ENCODE measurements at regions not wholly inside any gene's neighbourhood (a gene's known extent, or its start where the extent isn't known, plus 50 kb on each side); places are given as distances from the start of the nearest gene placed in this dataset.

DNA sequence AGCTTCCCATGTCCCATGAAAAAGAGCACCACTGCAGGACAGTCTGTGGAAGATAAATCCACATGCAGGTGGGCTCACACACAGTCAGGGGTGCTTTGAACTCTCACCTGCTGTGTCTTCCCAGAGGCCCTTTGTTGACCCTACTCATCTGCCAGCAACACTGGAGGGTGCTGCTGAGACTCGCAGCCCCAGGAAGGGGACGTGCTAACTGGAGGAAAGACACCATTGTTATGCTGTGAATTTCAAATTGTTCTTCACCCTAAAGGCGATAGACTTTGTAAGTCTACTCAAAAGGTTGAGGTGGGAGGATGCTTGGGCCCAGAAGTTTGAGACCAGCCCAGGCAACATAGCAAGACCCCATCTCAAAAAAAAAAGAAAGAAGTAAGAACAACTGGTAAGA, 107.3 kb upstream of the SERP2 start:
- no peak for ATAC-seq
- H3K36me3 ChIP-seq = no peaks in the 10 kb centered on the region
- H3K4me1 ChIP-seq = peaks cover 10% of the 10 kb centered on the region

GRCh38 chr13:44266772-44267171, 106.9 kb upstream of the SERP2 start:
- no peak for ATAC-seq

More for the DNA sequence above, 107.3 kb upstream of the SERP2 start:
- TF ChIP-seq, protein P1, sequence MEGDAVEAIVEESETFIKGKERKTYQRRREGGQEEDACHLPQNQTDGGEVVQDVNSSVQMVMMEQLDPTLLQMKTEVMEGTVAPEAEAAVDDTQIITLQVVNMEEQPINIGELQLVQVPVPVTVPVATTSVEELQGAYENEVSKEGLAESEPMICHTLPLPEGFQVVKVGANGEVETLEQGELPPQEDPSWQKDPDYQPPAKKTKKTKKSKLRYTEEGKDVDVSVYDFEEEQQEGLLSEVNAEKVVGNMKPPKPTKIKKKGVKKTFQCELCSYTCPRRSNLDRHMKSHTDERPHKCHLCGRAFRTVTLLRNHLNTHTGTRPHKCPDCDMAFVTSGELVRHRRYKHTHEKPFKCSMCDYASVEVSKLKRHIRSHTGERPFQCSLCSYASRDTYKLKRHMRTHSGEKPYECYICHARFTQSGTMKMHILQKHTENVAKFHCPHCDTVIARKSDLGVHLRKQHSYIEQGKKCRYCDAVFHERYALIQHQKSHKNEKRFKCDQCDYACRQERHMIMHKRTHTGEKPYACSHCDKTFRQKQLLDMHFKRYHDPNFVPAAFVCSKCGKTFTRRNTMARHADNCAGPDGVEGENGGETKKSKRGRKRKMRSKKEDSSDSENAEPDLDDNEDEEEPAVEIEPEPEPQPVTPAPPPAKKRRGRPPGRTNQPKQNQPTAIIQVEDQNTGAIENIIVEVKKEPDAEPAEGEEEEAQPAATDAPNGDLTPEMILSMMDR (IDR thresholded peaks at IDR 0.05) = no peak
- no peaks in the 10 kb centered on the region for H3K27me3 ChIP-seq (ENCODE audit: low read depth)
- no peak overlapping the region for H3K4me3 ChIP-seq
- intact Hi-C loops (cut with DNase I) = no loop called here
- DNase-seq = no peak
- H3K27ac ChIP-seq = no peak overlapping the region
- no peaks in the 10 kb centered on the region for H3K9me3 ChIP-seq

GRCh38 chr13:44267203-44267602, 106.4 kb upstream of the SERP2 start:
- DNase-seq = no peak
- intact Hi-C loops (cut with DNase I) = no loop called here
- Histone ChIP-seq H3K27ac (no peak overlapping the region), H3K4me3 (no peak overlapping the region), H3K9me3 (no peaks in the 10 kb centered on the region), H3K27me3 (ENCODE audit: low read depth) (no peaks in the 10 kb centered on the region), H3K36me3 (no peaks in the 10 kb centered on the region), H3K4me1 (peaks cover 18% of the 10 kb centered on the region)
- ATAC-seq = no peak
- TF ChIP-seq, protein P1 (IDR thresholded peaks at IDR 0.05) = no peak

More at GRCh38 chr13:44266772-44267171, 106.9 kb upstream of the SERP2 start:
- no peaks in the 10 kb centered on the region for H3K27me3 ChIP-seq (ENCODE audit: low read depth)
- TF ChIP-seq, protein P1 (IDR thresholded peaks at IDR 0.05) = no peak
- H3K36me3 ChIP-seq = no peaks in the 10 kb centered on the region
- no peak overlapping the region for H3K4me3 ChIP-seq
- peaks cover 14% of the 10 kb centered on the region for H3K4me1 ChIP-seq
- intact Hi-C loops (cut with DNase I) = no loop called here
- H3K9me3 ChIP-seq = no peaks in the 10 kb centered on the region
- no peak overlapping the region for H3K27ac ChIP-seq
- no peak for DNase-seq

GRCh38 chr13:44267980-44268379, 105.6 kb upstream of the SERP2 start:
- peak in 1 of 2 donors; percentile 46 for ATAC-seq
- no peak for DNase-seq
- H3K36me3 ChIP-seq = no peaks in the 10 kb centered on the region
- TF ChIP-seq, protein P1 (IDR thresholded peaks at IDR 0.05) = no peak
- intact Hi-C loops (cut with DNase I) = no loop called here
- no peaks in the 10 kb centered on the region for H3K9me3 ChIP-seq
- no peaks in the 10 kb centered on the region for H3K27me3 ChIP-seq (ENCODE audit: low read depth)
- H3K4me3 ChIP-seq = no peak overlapping the region
- peaks cover 20% of the 10 kb centered on the region for H3K4me1 ChIP-seq
- H3K27ac ChIP-seq = peak overlapping the region; percentile 3

DNA sequence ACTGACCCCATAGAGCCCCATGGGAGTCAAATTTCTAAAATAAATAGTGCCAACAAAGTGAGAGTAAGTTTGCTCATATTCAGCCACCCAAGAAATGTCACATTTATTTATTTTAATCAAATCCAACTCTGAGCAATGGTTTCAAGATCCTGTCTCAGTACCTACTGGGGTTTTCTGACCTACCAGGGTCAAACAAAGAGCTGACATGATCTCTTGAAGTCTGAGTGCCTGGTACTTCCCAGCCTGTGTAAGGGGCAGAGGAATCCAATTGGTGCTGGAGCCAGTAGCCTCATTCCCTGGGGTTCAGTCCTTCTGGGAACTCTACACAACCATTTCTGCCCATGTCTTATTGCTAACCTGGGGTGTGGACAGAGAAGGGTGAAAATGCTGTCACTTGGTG, 104.6 kb upstream of the SERP2 start:
- DNase-seq = no peak
- Histone ChIP-seq H3K4me1 (peaks cover 23% of the 10 kb centered on the region), H3K36me3 (no peaks in the 10 kb centered on the region), H3K27me3 (ENCODE audit: low read depth) (no peaks in the 10 kb centered on the region), H3K4me3 (no peak overlapping the region), H3K27ac (no peak overlapping the region), H3K9me3 (no peaks in the 10 kb centered on the region)
- intact Hi-C loops (cut with DNase I) = no loop called here
- TF ChIP-seq, protein P1 (IDR thresholded peaks at IDR 0.05) = no peak
- no peak for ATAC-seq

- no peak for DNase-seq
- Histone ChIP-seq H3K4me3 (no peak overlapping the region), H3K9me3 (no peaks in the 10 kb centered on the region), H3K27me3 (ENCODE audit: low read depth) (no peaks in the 10 kb centered on the region), H3K4me1 (peaks cover 32% of the 10 kb centered on the region), H3K27ac (peak overlapping the region; percentile 50), H3K36me3 (no peaks in the 10 kb centered on the region)
- no peak for ATAC-seq
- TF ChIP-seq, protein P1 (IDR thresholded peaks at IDR 0.05) = no peak
- intact Hi-C loops (cut with DNase I) = no loop called here
These were observed 103.5 kb upstream of the SERP2 start for GRCh38 chr13:44270150-44270549.

Measured in lower lobe of right lung (tissue), 2 donors.